Sigmoid colon (tissue), 6 donors: ENCODE measurements at regions not wholly inside any gene's neighbourhood (a gene's known extent, or its start where the extent isn't known, plus 50 kb on each side); places are given as distances from the start of the nearest gene placed in this dataset.

ENCODE experiments used
- DNase-seq: peaks from one replicate; pipeline ENCODE4 v3.0.0-alpha.2; 2019
- H3K27ac ChIP-seq, 4 donors: fragments of 200-600 bp; sonication (generic); one replicate each; pipeline ENCODE4 v1.5.1; 2016 to 2019; ENCODE audit warnings: mild to moderate bottlenecking in 1 of 4
- H3K27me3 ChIP-seq, 3 donors: fragments of 200-600 bp; sonication (generic); one replicate each; pipeline ENCODE4 v1.5.1; 2019; ENCODE audit warnings: mild to moderate bottlenecking in 1 of 3
- H3K36me3 ChIP-seq, 4 donors: fragments of 200-600 bp; sonication (generic); one replicate each; pipeline ENCODE4 v1.5.1; 2016 to 2019
- H3K4me1 ChIP-seq, 4 donors: fragments of 200-600 bp; sonication (generic); one replicate each; pipeline ENCODE4 v1.5.1; 2017 to 2019
- H3K4me3 ChIP-seq, 4 donors: fragments of 200-600 bp; sonication (generic); one replicate each; pipeline ENCODE4 v1.5.1; 2017 to 2019; ENCODE audit warnings: mild to moderate bottlenecking in 2 of 4, moderate library complexity in 1 of 4
- H3K9me3 ChIP-seq, 4 donors: fragments of 200-600 bp in 3 of 4; sonication (generic) in 3 of 4; one replicate each; pipeline versions ENCODE4 v1.5.1 to v1.6.1; 2013 to 2019
- CTCF ChIP-seq, 4 experiments: fragments of 450-650 bp in 3 of 4; fragments of 200-600 bp in 1 of 4; IDR thresholded peaks; one replicate each; pipeline ENCODE4 v1.5.1; 2016 to 2019; ENCODE audit warnings: antibody characterized with exemption in 4 of 4, mild to moderate bottlenecking in 3 of 4, moderate library complexity in 2 of 4
- EP300 ChIP-seq, 4 donors: sonication (generic); formaldehyde crosslinking; IDR thresholded peaks; one replicate each; pipeline ENCODE4 v1.6.1; 2017; ENCODE audit warnings: antibody characterized with exemption in 4 of 4
- POLR2A ChIP-seq, 2 donors: fragments of 450-650 bp; IDR thresholded peaks; one replicate each; pipeline ENCODE4 v1.6.1; 2016; ENCODE audit warnings: antibody characterized with exemption in 2 of 2, mild to moderate bottlenecking in 2 of 2, moderate library complexity in 2 of 2
- POLR2AphosphoS5 ChIP-seq, 4 donors: sonication (generic); formaldehyde crosslinking; IDR thresholded peaks; one replicate each; pipeline ENCODE4 v1.6.1; 2017; ENCODE audit warnings: antibody characterized with exemption in 4 of 4
- WGBS, 2 donors: extraction: QIAGEN DNeasy Blood & Tissue Kit; methylation state at CpG; one replicate each; pipeline ENCODE4 v1.1.7; 2013; 5-methylcytosine and 5-hydroxymethylcytosine counted together
- intact Hi-C: fragments of 100-400 bp; cut with DNase I; formaldehyde crosslinking; loops from one replicate; pipeline ENCODE4 v1.15.1; 2023
- small RNA-seq, 3 donors: library from RNA; depleted of rRNA; stranded (forward); fragments of <200 nt; gene quantifications; one replicate each; pipeline ENCODE3, GENCODE V24; 2016
- donor health status: healthy with polysubstance abuse.
- donor health status: healthy.

DNA sequence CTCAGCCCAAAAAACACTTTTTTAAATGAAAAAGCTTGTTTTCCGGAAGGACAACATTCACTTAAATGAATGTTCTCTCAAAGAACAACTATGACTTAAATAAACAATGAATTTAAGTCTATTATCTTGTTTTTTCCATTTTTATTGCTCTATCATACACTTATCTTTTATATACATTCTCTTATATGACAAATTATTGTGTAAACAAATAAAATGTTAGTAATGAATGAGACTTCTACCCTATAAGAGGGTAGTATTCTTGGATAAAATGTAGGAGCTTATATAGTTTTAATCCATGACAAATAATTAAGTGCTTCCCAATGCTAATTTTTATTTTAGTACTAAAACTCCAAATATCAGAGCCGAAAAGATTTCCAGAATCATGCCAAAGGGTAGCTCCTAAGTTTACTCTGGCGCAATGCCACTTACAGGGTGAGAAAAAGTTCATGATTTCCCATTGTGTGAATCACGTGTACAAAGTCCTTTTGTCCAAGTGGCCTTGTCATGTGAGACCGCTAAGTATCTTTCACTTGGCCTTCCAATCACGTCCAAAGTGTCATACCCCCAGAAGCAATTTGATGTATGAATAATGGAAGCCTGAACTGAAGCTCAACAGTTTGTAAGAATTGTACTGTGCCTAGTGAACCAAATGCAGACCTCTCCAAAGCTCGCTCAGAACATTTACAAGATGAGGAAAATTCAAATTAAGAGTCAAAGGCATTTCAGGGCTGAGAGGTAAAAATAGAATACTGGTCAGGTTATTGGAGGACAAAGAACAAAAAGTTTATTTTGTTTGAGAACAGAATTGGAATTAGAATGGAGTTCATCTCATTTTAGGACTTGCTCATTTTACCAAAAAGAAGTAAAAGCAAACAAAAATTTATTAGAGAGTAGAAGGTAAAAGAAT is 56.6 kb upstream of the C1orf21 start:
- intact Hi-C loops = no loop called here
- H3K4me1 ChIP-seq = peaks cover 0 to 29% (median 16%) of the 10 kb centered on the region in 4 donors
- 25 to 70% methylated on average over 7 of the region's 7 CpGs for whole genome bisulfite sequencing, 2 donors
- H3K27ac ChIP-seq = peak overlapping the region; percentile 58 to 72 (median 70)
- no peaks in the 10 kb centered on the region for H3K27me3 ChIP-seq
- H3K4me3 ChIP-seq = no peak overlapping the region
- no peak for DNase-seq
- no peaks in the 10 kb centered on the region for H3K36me3 ChIP-seq
- no peaks in the 10 kb centered on the region for H3K9me3 ChIP-seq
- TF ChIP-seq EP300 (IDR thresholded peaks at IDR 0.05) (peak in 2 of 4 donors; percentile 62 to 76), POLR2A (IDR thresholded peaks at IDR 0.05) (no peak), CTCF (IDR thresholded peaks at IDR 0.05) (no peak), POLR2AphosphoS5 (IDR thresholded peaks at IDR 0.05) (peak in 3 of 4 donors; percentile 26 to 45 (median 40))

DNA sequence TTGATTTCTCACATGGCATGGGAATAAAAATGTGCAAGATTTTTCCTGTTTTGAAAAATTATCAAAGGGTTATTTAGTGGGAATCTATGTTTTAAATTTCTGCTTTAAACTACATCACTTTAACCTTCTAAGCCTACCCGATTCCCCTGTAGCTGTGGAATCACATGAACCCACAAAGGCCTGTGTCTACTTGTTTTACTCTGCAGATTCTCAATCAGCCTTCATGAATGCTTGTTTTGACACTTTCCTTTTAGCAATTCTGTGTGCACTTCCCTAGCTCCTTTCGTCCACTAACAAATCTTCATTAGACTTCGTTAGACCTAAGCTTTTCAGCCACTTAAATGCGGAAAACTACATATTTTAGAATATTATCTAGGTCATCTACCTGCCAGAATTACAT is 56.0 kb upstream of the C1orf21 start:
- no peak for DNase-seq
- Histone ChIP-seq H3K4me1 (peaks cover 0 to 29% (median 15%) of the 10 kb centered on the region in 4 donors), H3K9me3 (no peaks in the 10 kb centered on the region), H3K27me3 (no peaks in the 10 kb centered on the region), H3K4me3 (no peak overlapping the region), H3K36me3 (no peaks in the 10 kb centered on the region), H3K27ac (peak overlapping the region; percentile 58 to 72 (median 70))
- 94 to 97% methylated on average over 4 of the region's 4 CpGs for WGBS, 2 donors
- peak in 2 of 4 donors; percentile 46 to 72 for TF ChIP-seq EP300 (IDR thresholded peaks at IDR 0.05)
- no peak for TF ChIP-seq CTCF (IDR thresholded peaks at IDR 0.05)
- TF ChIP-seq POLR2AphosphoS5 (IDR thresholded peaks at IDR 0.05) = peak in 3 of 4 donors; percentile 39 to 72 (median 61)
- TF ChIP-seq POLR2A (IDR thresholded peaks at IDR 0.05) = no peak
- intact Hi-C loops = no loop called here

Small RNA genes in the stretch of these regions (small RNA-seq; reads per million reads assigned to genes)
- 0 reads per million in 3 donors for gene RF00019
